ENCODE measurements at regions not wholly inside any gene's neighbourhood (a gene's known extent, or its start where the extent isn't known, plus 50 kb on each side); places are given as distances from the start of the nearest gene placed in this dataset.
"Not testable (repeated sequence)": the region's sequence is repeated elsewhere in the genome, so short reads cannot be mapped to it uniquely, and the experiment has no call there.

DNA sequence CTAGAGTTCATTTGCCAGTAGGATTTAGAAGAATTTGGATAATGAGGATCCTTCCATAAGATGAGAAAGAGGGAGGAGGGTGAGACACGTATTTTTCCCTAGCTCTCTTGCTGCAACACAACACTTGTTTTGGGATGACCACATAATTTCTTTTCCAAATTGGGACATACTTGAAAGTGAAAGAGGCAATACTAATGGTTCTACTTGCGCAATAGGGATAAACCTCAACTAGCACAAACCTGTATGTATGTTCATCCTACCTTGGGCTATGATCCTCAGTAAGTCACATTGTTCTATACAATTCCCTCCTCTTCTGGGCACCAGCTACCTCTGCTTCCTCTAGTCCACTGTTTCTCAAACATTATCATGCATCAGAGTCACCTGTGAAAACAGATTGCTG is 1208.8 kb upstream of the LRRTM1 start:
- DNase-seq: no peak

DNA sequence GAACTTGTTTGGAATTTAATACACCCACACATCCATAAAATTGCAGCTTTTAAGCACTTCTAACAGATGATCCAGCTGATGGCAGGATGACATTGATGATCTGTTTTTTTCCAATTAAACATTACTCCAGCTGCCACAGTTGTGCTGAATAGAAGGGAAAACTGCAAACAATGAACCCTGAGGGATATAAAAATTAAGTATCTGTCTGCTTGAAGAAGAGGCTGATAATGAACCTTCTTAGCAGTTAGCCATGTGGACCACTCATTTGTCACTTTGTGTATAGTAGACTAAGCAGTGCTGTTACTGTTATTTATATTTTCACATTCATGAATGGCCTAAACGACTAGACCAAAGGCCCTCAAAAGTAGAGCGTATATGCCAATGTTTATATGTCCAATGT is 1201.0 kb upstream of the LRRTM1 start:
- no peak for DNase-seq

GRCh38 chr2:81495556-81495955 is 1191.0 kb upstream of the LRRTM1 start:
- DNase-seq: peak; percentile 2

DNA sequence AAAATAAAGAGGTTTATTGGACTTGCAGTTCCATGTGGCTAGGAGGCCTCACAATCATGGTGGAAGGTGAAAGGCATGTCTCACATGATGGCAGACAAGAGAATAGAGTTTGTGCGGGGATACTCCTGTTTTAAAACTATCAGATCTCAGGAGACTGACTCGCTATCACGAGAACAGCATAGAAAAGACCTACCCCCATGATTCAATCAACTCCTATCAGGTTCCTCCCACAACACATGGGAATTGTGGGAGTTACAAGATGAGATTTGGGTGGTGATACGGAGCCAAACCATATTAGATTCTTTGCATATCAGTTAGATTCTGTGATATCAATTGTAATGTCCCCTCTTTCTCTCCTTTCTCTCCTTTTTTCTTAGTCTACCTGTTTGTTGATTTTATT is 1178.7 kb upstream of the LRRTM1 start:
- DNase-seq: no peak

GRCh38 chr2:81481994-81482368 is 1177.4 kb upstream of the LRRTM1 start:
- DNase-seq: no peak

DNA sequence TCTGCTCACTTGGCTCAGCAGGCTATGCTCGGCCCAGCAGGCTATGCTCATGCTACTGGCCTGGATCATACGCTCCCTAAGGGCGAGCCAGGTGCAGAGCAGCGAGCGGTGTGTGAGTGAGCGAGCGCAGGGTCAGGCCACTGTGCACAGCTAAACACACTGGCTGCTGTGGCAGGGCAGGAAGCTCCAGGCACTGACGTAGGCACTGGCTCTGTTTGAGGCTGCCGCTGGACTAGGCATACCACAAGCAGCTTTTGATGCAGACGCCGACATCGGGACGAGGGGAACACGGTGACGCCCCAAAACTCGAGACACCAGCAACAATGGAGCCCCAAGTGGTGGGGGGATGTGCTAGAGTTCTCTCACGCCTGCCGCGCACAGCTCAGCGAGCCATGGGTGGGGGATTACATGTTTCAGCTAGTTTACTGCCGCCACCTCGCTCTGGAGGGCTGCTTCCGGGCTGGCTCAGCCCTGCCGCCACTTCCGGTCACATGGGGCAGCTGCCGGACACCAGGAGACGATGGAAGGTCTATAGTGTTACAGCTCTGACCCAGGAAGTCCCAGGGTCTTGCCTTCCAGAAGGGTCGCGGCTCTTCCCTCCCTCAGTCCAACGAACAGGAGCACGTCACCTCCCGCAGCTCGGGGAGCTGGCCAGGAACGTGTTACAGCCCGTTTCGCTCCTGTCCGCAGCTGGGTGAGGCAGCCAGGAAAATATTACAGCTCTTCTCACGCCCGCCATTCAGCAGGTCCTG is 1176.9 kb upstream of the LRRTM1 start:
- no peak for DNase-seq

DNA sequence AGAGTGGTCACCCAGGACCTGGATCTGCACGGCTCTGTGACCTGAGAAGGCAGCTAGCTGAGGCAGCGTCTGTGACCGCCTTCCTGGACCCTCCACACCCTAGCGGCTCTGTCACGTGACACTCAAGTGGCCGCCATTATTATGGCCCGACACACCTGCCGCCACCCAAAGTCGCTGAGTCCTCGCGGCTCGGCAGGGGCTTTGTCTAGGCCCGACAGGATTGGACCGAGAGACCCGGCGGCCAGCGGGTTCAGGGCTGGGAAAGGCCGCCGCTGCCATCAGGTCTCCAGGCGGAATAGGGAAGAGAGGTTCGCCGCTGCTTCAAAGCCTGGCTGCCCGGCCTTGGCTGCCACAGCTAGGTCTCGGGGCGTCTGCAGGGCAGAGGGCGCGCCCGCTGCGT is 1162.5 kb upstream of the LRRTM1 start:
- DNase-seq: no peak

DNA sequence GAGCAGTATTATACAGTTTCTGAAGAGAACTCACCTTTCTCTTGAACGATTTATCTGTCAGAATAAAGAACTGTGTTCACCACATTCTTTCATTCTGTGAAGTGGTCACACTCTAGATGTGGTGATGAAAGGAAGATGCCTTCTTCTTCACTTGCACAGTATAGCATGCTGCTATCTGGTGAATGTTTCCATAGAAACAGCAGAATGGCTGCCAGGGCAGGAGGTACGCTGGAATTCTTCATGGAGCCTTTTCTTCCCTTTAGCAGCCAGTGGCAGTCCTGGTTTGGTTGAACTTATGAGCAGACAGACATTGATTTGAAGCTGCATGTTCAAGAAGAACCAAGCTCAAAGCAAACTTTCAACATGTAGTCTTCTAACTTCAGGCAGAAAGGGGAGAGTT is 1157.9 kb upstream of the LRRTM1 start:
- DNase-seq: no peak

- no peak for DNase-seq
Observed at GRCh38 chr2:81445176-81445575, 1140.6 kb upstream of the LRRTM1 start.

DNA sequence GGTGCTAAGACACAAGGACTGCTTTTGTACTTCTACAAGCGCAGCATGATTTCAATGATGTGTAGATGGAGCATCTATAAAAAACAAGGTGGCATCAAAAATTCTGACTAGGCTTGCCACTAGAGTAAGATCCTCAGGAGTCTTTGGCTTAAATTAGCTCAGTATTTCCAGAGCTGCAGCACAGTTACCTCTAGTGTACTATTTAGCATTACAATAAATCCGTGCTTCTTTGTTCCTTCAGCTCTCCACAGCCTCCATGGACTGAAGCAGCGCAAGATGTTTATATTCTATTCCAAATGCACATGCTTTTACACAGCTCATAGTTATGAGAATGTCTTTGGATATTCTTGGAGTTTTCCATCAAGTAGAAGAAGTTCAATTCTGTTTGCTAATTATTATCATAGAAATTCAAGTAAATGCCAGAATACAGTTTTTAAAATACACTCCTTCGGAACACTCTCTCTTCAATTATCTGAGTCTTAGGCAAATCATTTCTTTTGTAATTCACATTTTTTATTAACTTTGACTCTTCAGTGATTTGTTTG is 1133.0 kb upstream of the LRRTM1 start:
- DNase-seq: no peak

GRCh38 chr2:81436256-81436655 is 1131.7 kb upstream of the LRRTM1 start:
- DNase-seq: no peak

- no peak for DNase-seq
Observed at GRCh38 chr2:81412681-81413080, 1108.1 kb upstream of the LRRTM1 start.

DNA sequence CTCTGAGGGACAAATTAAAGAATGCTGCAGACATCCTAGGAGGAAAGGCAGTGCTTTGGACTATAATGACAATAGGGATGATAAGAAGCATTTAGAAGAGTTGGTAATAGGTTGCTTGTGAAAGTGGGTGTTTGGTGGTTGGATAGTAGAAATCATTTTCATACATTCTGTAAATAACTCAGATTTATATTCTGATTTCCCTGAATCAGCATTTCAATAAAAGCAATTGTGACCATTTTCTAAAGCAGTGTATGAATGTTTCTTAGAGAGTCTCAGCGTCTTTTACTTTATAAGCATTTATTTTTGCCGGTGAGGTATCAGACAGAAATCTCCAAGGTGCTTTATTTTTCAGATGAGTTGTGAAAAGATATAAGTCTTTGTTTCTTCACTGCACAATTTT is 1099.0 kb upstream of the LRRTM1 start:
- DNase-seq: no peak

DNA sequence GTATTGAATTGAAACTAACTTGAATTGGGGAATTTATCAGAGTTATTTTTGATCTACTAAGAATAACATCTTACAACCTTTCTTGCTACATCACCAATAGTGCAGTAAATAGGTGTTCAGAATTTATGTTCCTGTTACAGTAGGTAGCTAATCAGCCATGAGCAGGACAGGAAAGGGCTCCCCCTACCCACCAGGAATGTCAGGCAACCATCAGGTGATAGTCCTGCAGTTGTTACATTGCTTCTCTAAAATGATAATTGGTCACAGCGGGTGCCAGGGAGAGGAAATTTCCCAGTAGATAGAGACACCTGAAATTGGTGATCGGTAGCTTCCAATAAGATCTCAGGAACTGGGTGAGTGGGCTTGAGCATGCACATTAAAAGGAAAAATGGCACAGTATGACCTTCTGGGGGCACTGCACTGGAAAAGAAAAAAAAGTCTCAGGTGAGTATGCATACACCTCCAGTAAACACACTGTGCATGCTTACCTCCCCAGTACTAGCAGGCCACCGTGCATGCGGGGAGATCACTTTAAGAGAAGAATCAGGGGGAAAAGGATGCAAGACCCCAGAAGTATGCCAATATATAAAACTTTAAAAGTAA is 1092.0 kb upstream of the LRRTM1 start:
- DNase-seq: no peak

DNA sequence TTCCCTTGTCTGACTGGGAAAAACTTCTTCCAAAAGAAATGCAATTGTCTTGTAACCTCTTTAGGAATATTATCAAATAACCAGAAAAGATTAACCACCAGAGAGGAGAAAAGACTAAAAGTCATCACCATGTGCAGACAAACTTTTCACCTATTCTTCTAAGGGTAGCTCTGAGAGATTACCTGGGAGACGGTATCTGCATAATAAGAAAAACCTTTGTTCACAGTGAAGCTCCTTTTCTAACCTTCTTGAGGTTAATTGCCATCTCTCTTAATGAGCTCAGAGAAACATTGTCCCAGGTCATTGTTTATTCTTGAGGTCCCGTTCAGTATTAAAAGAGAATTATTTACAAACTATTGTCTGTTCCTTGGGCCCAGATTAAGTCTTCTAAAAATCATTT is 1091.2 kb upstream of the LRRTM1 start:
- no peak for DNase-seq

DNA sequence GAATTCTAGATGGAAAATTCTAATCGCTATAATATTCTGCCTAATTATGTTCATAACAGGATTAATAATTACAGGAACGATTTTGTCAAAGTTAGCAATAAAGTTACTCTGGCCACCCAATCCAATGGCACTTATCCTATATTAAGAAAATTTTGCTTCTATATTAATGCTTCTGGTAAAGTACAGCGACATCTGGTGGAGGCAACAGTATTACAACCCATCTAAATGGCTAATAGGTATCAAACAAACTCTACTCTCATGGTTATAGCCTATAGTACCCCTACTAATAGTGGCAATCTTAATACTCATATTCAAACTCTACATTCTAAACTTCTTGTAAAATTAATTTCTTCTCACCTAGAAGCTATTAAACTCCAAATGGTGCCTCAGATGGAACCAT is 1084.7 kb upstream of the LRRTM1 start:
- no peak for DNase-seq

- no peak for DNase-seq
Observed at GRCh38 chr2:81363800-81364199, 1059.2 kb upstream of the LRRTM1 start.

DNA sequence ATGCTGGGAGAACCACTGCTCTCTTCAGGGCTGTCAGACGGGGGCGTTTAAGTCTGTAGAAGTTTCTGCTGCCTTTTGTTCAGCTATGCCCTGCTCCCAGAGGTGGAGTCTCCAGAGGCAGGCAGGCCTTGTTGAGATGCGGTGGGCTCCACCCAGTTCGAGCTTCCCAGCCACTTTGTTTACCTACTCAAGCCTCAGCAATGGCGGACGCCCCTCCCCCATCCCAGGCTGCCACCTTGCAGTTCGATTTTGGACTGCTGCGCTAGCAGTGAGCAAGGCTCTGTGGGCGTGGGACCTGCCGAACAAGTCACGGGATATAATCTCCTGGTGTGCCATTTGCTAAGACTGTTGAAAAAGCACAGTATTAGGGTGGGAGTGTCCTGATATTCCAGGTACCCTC is 1057.9 kb upstream of the LRRTM1 start:
- DNase-seq: not testable (repeated sequence)

GRCh38 chr2:81355436-81355835 is 1050.9 kb upstream of the LRRTM1 start:
- no peak for DNase-seq

DNA sequence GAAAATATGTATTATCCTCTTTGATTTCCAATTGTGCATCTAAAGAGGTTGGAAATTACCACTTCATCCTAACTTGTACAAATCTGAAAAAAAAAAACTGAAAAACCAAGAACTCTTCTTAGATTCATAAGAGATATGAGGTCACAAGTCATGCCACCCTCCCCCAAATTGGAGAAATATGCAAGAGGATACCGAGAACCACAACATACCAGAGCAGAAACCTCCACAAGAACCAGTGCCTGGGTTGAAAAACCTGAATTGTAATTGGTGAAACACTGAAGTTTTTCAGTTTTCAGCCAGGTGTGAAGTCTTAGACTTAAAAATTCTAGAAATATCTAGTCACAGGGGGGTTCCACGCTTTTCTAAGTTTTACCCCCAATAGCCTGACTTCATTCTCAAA is 1029.5 kb upstream of the LRRTM1 start:
- no peak for DNase-seq

- DNase-seq: no peak
Observed at GRCh38 chr2:81328968-81329367, 1024.4 kb upstream of the LRRTM1 start.

GRCh38 chr2:81327911-81328310 is 1023.4 kb upstream of the LRRTM1 start:
- DNase-seq: no peak

GRCh38 chr2:81324046-81324445 is 1019.5 kb upstream of the LRRTM1 start:
- DNase-seq: no peak

DNA sequence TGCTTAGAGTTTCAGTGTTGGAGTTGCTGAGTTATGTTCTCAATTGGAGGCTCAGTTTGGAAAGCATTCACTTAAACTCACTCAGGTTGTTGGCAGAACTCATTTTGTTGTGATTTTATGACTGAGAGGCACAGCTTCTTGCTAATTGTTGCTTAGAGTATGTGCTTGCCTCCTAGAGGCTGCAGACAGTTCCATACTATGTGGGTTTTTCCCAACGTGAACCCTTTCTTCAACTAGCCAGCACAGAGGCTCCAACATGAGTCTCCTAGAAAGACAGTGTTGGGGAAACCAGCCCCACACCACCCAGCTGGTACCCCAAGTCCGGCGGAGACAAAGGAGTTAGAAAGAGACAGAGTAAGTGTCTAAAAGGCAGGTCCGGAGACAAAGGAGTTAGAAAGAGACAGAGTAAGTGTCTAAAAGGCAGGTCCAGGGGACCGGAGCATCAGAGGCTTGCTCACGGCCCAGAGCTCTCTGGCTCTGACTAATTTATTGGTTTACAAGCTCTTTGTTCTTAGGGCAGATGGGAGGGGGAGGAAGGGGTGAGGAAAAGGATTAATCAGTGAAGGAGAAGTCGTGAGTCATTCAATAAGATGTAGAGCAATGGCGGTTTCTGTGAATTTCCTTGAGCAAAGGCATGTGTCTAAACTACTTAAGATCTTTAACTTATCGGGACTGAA is 999.7 kb upstream of the LRRTM1 start:
- DNase-seq: no peak

Data from tongue (tissue), 1 donor.